Panc1 (cell line): ENCODE measurements at regions not wholly inside any gene's neighbourhood (a gene's known extent, or its start where the extent isn't known, plus 50 kb on each side); places are given as distances from the start of the nearest gene placed in this dataset.

Experiments used
- ATAC-seq: fragments of 200-7000 bp; cut with Tn5 transposase; 2 replicates; pipeline ENCODE4 v1.9.1; 2020; ENCODE audit warnings: mild to moderate bottlenecking, moderate library complexity
- BruUV-seq: library from RNA; stranded (reverse); fragments of 400-500 nt; replicated peaks from 2 replicates; lab custom pipeline; 2021; lab: Mats Ljungman, UMichigan
- CTCF ChIA-PET: fragments of 300-600 bp; sonication (Branson Sonifier 250); formaldehyde crosslinking; loops from one replicate; lab custom pipeline; 2022; ENCODE audit warnings: antibody characterized with exemption; lab: Charles Lee
- POLR2A ChIA-PET: fragments of 300-600 bp; sonication (Branson Sonifier 250); formaldehyde crosslinking; loops from one replicate; lab custom pipeline; 2022; ENCODE audit warnings: antibody characterized with exemption; lab: Charles Lee
- DNase-seq: peaks from one replicate; pipeline ENCODE4 v3.0.0-alpha.2; 2010; ENCODE audit warnings: low read depth, low spot score
- H3K27ac ChIP-seq: 2 replicates; pipeline ENCODE4 v1.5.1; 2011; ENCODE audit warnings: mild to moderate bottlenecking, low read length, inconsistent platforms
- H3K27me3 ChIP-seq: fragments of 200-500 bp; sonication (Bioruptor generic); 2 replicates; pipeline ENCODE4 v1.6.0; 2014; ENCODE audit warnings: low read length, inconsistent platforms; ENCODE audit not compliant: control insufficient read depth, insufficient read depth
- H3K36me3 ChIP-seq: fragments of 200-500 bp; sonication (Bioruptor generic); 2 replicates; pipeline ENCODE4 v1.5.1; 2014; ENCODE audit warnings: inconsistent platforms, mild to moderate bottlenecking, low read length, moderate library complexity; ENCODE audit not compliant: control insufficient read depth, insufficient read depth
- H3K4me1 ChIP-seq: 2 replicates; pipeline ENCODE4 v1.5.1; 2011; ENCODE audit warnings: inconsistent platforms, mild to moderate bottlenecking, low read length, moderate library complexity; ENCODE audit not compliant: control insufficient read depth, insufficient read depth
- H3K4me3 ChIP-seq, 2 experiments: 2 replicates each; pipeline ENCODE4 v1.5.1; 2011 to 2012; ENCODE audit warnings: low read depth in 2 of 2, low read length in 2 of 2, mild to moderate bottlenecking in 2 of 2, inconsistent platforms in 1 of 2, moderate library complexity in 1 of 2
- H3K9me3 ChIP-seq: fragments of 200-500 bp; sonication (Bioruptor generic); 2 replicates; pipeline ENCODE4 v1.5.1; 2014; ENCODE audit warnings: low read depth, mild to moderate bottlenecking, inconsistent platforms, low read length, moderate library complexity; ENCODE audit not compliant: control insufficient read depth, insufficient read depth
- CTCF ChIP-seq: fragments of 450-650 bp; IDR thresholded peaks from 2 replicates; pipeline ENCODE4 v1.5.1; 2017; ENCODE audit warnings: mild to moderate bottlenecking
- POLR2AphosphoS5 ChIP-seq: IDR thresholded peaks from 2 replicates; pipeline ENCODE4 v1.6.1; 2012; ENCODE audit warnings: mild to moderate bottlenecking, low read depth, low read length, moderate library complexity
- REST ChIP-seq, 2 experiments: IDR thresholded peaks; 2 replicates each; pipeline ENCODE4 v1.6.1; 2011 to 2012; ENCODE audit warnings: low read depth in 2 of 2, control low read depth in 1 of 2, low read length in 1 of 2, mild to moderate bottlenecking in 1 of 2, moderate library complexity in 1 of 2; ENCODE audit not compliant: insufficient read depth in 1 of 2
- SIN3A ChIP-seq: IDR thresholded peaks from 2 replicates; pipeline ENCODE4 v1.6.1; 2012; ENCODE audit warnings: low read depth, mild to moderate bottlenecking, low read length, moderate library complexity, borderline replicate concordance; ENCODE audit not compliant: insufficient read depth
- TCF7L2 ChIP-seq: IDR thresholded peaks from 2 replicates; pipeline ENCODE4 v1.6.1; 2011; ENCODE audit warnings: mild to moderate bottlenecking, low read depth, low read length, inconsistent platforms
- in situ Hi-C: cut with HindIII; loops from 2 replicates; pipeline ENCODE4 v1.10.0; 2016; ENCODE audit warnings: low sequenced_read_pairs, low pct_unique_long_range_greater_than_20kb
- intact Hi-C: fragments of 100-400 bp; cut with micrococcal nuclease; formaldehyde crosslinking; loops from one replicate; pipeline ENCODE4 v1.10.0; 2022; ENCODE audit not compliant: unreplicated experiment

- Histone ChIP-seq H3K9me3 (no peaks in the 10 kb centered on the region), H3K27me3 (no peaks in the 10 kb centered on the region), H3K27ac (no peak overlapping the region), H3K4me1 (no peaks in the 10 kb centered on the region), H3K4me3 (no peak overlapping the region), H3K36me3 (no peaks in the 10 kb centered on the region)
- ATAC-seq (no peak), DNase-seq (no peak)
- BruUV-seq, result no TSS peak
- intact Hi-C loops, result no loop called here
- in situ Hi-C loops, result no loop called here
- POLR2A ChIA-PET, result no interaction called here
- CTCF ChIA-PET, result no interaction called here
- no peak for TF ChIP-seq POLR2AphosphoS5
- TF ChIP-seq TCF7L2, result no peak
- no peak for TF ChIP-seq CTCF
- TF ChIP-seq SIN3A, result no peak
- no peak for TF ChIP-seq REST (IDR thresholded peaks at IDR 0.05; ENCODE audit: insufficient read depth in 1 of 2, low read depth in 2 of 2, low read length in 1 of 2)
These were observed 143.1 kb upstream of the ARRDC4 start for GRCh38 chr15:97817276-97817890.

- no TSS peak for BruUV-seq
- H3K27ac ChIP-seq, result no peak overlapping the region
- POLR2A ChIA-PET, result no interaction called here
- H3K9me3 ChIP-seq, result no peaks in the 10 kb centered on the region
- DNase-seq (no peak), ATAC-seq (no peak)
- no peak overlapping the region for H3K4me3 ChIP-seq
- H3K4me1 ChIP-seq, result no peaks in the 10 kb centered on the region
- in situ Hi-C loops, result no loop called here
- CTCF ChIA-PET, result no interaction called here
- TF ChIP-seq TCF7L2 (no peak), CTCF (no peak), SIN3A (no peak), REST (IDR thresholded peaks at IDR 0.05; ENCODE audit: insufficient read depth in 1 of 2, low read depth in 2 of 2, low read length in 1 of 2) (no peak), POLR2AphosphoS5 (no peak)
- H3K27me3 ChIP-seq, result no peaks in the 10 kb centered on the region
- no peaks in the 10 kb centered on the region for H3K36me3 ChIP-seq
- intact Hi-C loops, result no loop called here
These were observed 124.5 kb upstream of the ARRDC4 start for GRCh38 chr15:97836003-97836402.
